ENCODE measurements at regions not wholly inside any gene's neighbourhood (a gene's known extent, or its start where the extent isn't known, plus 50 kb on each side); places are given as distances from the start of the nearest gene placed in this dataset.

DNA sequence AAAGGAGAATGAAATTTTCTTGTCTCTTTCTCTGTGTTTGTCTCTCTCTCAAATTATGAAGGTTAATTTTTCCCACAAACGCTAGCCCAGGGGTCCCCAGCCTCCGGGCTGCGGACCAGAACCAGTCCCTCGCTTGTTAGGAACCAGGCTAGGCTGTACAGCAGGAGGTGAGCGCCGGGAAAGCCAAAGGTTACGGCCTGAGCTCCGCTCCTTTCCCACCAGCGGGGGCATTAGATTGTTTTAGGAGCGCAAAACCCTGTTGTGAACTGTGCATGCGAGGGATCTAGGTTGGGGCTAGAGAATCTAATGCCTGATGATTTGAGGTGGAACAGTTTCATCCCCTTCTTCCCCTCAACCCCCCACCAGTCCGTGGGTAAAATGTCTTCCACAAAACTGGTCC is 74.7 kb upstream of the ZNF385D start:
- no peak overlapping the region for H3K9ac ChIP-seq
- no peak overlapping the region for H3K27ac ChIP-seq (ENCODE audit: low read depth in 2 of 2, low read length in 1 of 2)
- no peaks in the 10 kb centered on the region for H3K79me2 ChIP-seq (ENCODE audit: insufficient read depth)
- TF ChIP-seq, protein P1, sequence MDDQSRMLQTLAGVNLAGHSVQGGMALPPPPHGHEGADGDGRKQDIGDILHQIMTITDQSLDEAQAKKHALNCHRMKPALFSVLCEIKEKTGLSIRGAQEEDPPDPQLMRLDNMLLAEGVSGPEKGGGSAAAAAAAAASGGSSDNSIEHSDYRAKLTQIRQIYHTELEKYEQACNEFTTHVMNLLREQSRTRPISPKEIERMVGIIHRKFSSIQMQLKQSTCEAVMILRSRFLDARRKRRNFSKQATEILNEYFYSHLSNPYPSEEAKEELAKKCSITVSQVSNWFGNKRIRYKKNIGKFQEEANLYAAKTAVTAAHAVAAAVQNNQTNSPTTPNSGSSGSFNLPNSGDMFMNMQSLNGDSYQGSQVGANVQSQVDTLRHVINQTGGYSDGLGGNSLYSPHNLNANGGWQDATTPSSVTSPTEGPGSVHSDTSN (IDR thresholded peaks at IDR 0.05), result no peak
- no peak for TF ChIP-seq FOXJ3 (CRISPR knock-in tag; IDR thresholded peaks at IDR 0.05)
- no peak for TF ChIP-seq RAD21 (IDR thresholded peaks at IDR 0.05; ENCODE audit: low read length)
- no peak for TF ChIP-seq RFX5 (IDR thresholded peaks at IDR 0.05; ENCODE audit: low read length)
- TF ChIP-seq, protein P2, sequence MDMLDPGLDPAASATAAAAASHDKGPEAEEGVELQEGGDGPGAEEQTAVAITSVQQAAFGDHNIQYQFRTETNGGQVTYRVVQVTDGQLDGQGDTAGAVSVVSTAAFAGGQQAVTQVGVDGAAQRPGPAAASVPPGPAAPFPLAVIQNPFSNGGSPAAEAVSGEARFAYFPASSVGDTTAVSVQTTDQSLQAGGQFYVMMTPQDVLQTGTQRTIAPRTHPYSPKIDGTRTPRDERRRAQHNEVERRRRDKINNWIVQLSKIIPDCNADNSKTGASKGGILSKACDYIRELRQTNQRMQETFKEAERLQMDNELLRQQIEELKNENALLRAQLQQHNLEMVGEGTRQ (IDR thresholded peaks at IDR 0.05; ENCODE audit: borderline replicate concordance, low read depth, low read length), result no peak
- TF ChIP-seq TAF1 (IDR thresholded peaks at IDR 0.05; ENCODE audit: borderline replicate concordance, low read depth, low read length), result no peak
- no peak for TF ChIP-seq RCOR1 (IDR thresholded peaks at IDR 0.05; ENCODE audit: low read length)
- TF ChIP-seq CHD2 (IDR thresholded peaks at IDR 0.05; ENCODE audit: low read length, partially characterized antibody), result no peak
- TF ChIP-seq JUND (IDR thresholded peaks at IDR 0.05), result no peak
- TF ChIP-seq GATA2 (CRISPR knock-in tag; IDR thresholded peaks at IDR 0.05), result no peak
- TF ChIP-seq, protein P3, sequence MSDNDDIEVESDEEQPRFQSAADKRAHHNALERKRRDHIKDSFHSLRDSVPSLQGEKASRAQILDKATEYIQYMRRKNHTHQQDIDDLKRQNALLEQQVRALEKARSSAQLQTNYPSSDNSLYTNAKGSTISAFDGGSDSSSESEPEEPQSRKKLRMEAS (IDR thresholded peaks at IDR 0.05; ENCODE audit: low read depth), result no peak
- TF ChIP-seq EZH2phosphoT487 (IDR thresholded peaks at IDR 0.05; ENCODE audit: borderline replicate concordance, low read depth), result no peak
- TF ChIP-seq ELF1 (IDR thresholded peaks at IDR 0.05), result no peak
- TF ChIP-seq POLR2AphosphoS5 (IDR thresholded peaks at IDR 0.05; ENCODE audit: low read depth, low read length), result no peak
- TF ChIP-seq YY1 (IDR thresholded peaks at IDR 0.05; ENCODE audit: low read depth), result no peak
- no peak for TF ChIP-seq FOSL2 (IDR thresholded peaks at IDR 0.05; ENCODE audit: borderline replicate concordance, low read depth)
- no peaks in the 10 kb centered on the region for H3K4me1 ChIP-seq (ENCODE audit: control insufficient read depth in 1 of 2, insufficient read depth in 2 of 2, low read depth in 1 of 2, low read length in 1 of 2)
- no peak overlapping the region for H3K4me3 ChIP-seq (ENCODE audit: low read depth in 2 of 2, low read length in 1 of 2)
- WGBS (ENCODE audit: low lambda C conversion rate), result 63% methylated on average over 12 of the region's 12 CpGs
- CTCF ChIA-PET, result no interaction called here
- no peak for DNase-seq
- H3K9me2 ChIP-seq, result no peaks in the 10 kb centered on the region
- no peaks in the 10 kb centered on the region for H3K27me3 ChIP-seq (ENCODE audit: insufficient read depth)
- H3F3A ChIP-seq (replicated peaks; ENCODE audit: insufficient read depth), result no peaks in the 10 kb centered on the region
- no peak overlapping the region for H2AFZ ChIP-seq (ENCODE audit: low read depth)
- H4K20me1 ChIP-seq (ENCODE audit: insufficient read depth), result no peaks in the 10 kb centered on the region
- no peaks in the 10 kb centered on the region for H3K9me3 ChIP-seq
- POLR2A ChIA-PET, result no interaction called here
- H3K4me2 ChIP-seq, result no peak overlapping the region
- H3K36me3 ChIP-seq (replicated peaks in 1 of 2; ENCODE audit: control insufficient read depth in 1 of 2, insufficient read depth in 2 of 2, low read length in 1 of 2), result no peaks in the 10 kb centered on the region

DNA sequence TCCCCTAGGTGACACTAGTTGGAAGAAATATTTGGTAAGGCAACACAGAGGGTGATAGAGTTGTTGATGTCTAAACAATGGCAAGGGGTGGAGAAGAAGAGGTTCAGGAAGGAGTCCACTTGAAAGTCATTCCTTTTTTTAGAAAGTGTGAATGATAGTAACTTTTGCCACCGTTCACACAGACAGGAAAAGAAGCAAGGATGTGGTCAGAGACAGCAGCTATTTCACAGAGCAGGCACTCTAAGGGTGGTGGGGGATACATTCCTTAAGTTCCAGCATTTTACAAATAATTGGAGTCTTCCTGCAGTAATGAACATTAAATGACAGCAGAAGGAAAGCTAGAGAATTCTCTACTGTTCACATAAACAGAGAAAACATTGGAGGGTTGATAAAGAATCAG is 75.4 kb upstream of the ZNF385D start:
- POLR2A ChIA-PET, result no interaction called here

More for the DNA sequence above, 75.4 kb upstream of the ZNF385D start:
- no peak for DNase-seq
- Histone ChIP-seq H3K4me3 (ENCODE audit: low read depth in 2 of 2, low read length in 1 of 2) (no peak overlapping the region), H3K9me3 (no peaks in the 10 kb centered on the region), H3K27me3 (ENCODE audit: insufficient read depth) (no peaks in the 10 kb centered on the region), H3K4me2 (no peak overlapping the region), H3F3A (replicated peaks; ENCODE audit: insufficient read depth) (no peaks in the 10 kb centered on the region), H3K36me3 (replicated peaks in 1 of 2; ENCODE audit: control insufficient read depth in 1 of 2, insufficient read depth in 2 of 2, low read length in 1 of 2) (no peaks in the 10 kb centered on the region), H3K9ac (no peak overlapping the region), H2AFZ (ENCODE audit: low read depth) (no peak overlapping the region), H4K20me1 (ENCODE audit: insufficient read depth) (no peaks in the 10 kb centered on the region), H3K9me2 (no peaks in the 10 kb centered on the region), H3K27ac (ENCODE audit: low read depth in 2 of 2, low read length in 1 of 2) (no peak overlapping the region), H3K4me1 (ENCODE audit: control insufficient read depth in 1 of 2, insufficient read depth in 2 of 2, low read depth in 1 of 2, low read length in 1 of 2) (no peaks in the 10 kb centered on the region), H3K79me2 (ENCODE audit: insufficient read depth) (no peaks in the 10 kb centered on the region)
- TF ChIP-seq JUND (IDR thresholded peaks at IDR 0.05) (no peak), MXI1 (IDR thresholded peaks at IDR 0.05; ENCODE audit: low read depth, low read length) (no peak), SMC3 (IDR thresholded peaks at IDR 0.05; ENCODE audit: low read depth, low read length) (no peak), SIN3A (IDR thresholded peaks at IDR 0.05; ENCODE audit: borderline replicate concordance, low read depth, low read length) (no peak), FOXM1 (IDR thresholded peaks at IDR 0.05; ENCODE audit: low read depth) (no peak), ELF1 (IDR thresholded peaks at IDR 0.05) (no peak), FOXJ3 (CRISPR knock-in tag; IDR thresholded peaks at IDR 0.05) (no peak)
- TF ChIP-seq, protein P2 (IDR thresholded peaks at IDR 0.05; ENCODE audit: borderline replicate concordance, low read depth, low read length), result no peak
- 8% methylated on average over 1 of the region's 1 CpG for WGBS (ENCODE audit: low lambda C conversion rate)
- CTCF ChIA-PET, result no interaction called here

Measured in SK-N-SH (cell line).